ENCODE measurements at regions not wholly inside any gene's neighbourhood (a gene's known extent, or its start where the extent isn't known, plus 50 kb on each side); places are given as distances from the start of the nearest gene placed in this dataset.

GRCh38 chr10:4688601-4689000 is 137.4 kb upstream of the AKR1E2 start:
- DNase-seq (ENCODE audit: low spot score): no peak

GRCh38 chr10:4688168-4688567 is 137.8 kb upstream of the AKR1E2 start:
- DNase-seq (ENCODE audit: low spot score): no peak

GRCh38 chr10:4687397-4687796 is 138.6 kb upstream of the AKR1E2 start:
- DNase-seq (ENCODE audit: low spot score): no peak

GRCh38 chr10:4686644-4686996 is 139.4 kb upstream of the AKR1E2 start:
- no peak for DNase-seq (ENCODE audit: low spot score)

GRCh38 chr10:4685904-4686643 is 139.9 kb upstream of the AKR1E2 start:
- no peak for DNase-seq (ENCODE audit: low spot score)

- DNase-seq (ENCODE audit: low spot score): no peak
These were observed 140.5 kb upstream of the AKR1E2 start for GRCh38 chr10:4685491-4685890.

GRCh38 chr10:4684434-4684833 is 141.6 kb upstream of the AKR1E2 start:
- DNase-seq (ENCODE audit: low spot score): no peak

GRCh38 chr10:4683838-4684237 is 142.2 kb upstream of the AKR1E2 start:
- DNase-seq (ENCODE audit: low spot score): no peak

GRCh38 chr10:4683137-4683536 is 142.9 kb upstream of the AKR1E2 start:
- DNase-seq (ENCODE audit: low spot score): no peak

GRCh38 chr10:4678951-4679671 is 146.9 kb upstream of the AKR1E2 start:
- DNase-seq (ENCODE audit: low spot score): no peak

- no peak for DNase-seq (ENCODE audit: low spot score)
These were observed 147.7 kb upstream of the AKR1E2 start for GRCh38 chr10:4678023-4678950.

GRCh38 chr10:4677296-4678021 is 148.5 kb upstream of the AKR1E2 start:
- DNase-seq (ENCODE audit: low spot score): no peak

GRCh38 chr10:4676566-4676965 is 149.4 kb upstream of the AKR1E2 start:
- no peak for DNase-seq (ENCODE audit: low spot score)

- no peak for DNase-seq (ENCODE audit: low spot score)
These were observed 150.2 kb upstream of the AKR1E2 start for GRCh38 chr10:4675808-4676207.

- DNase-seq (ENCODE audit: low spot score): no peak
These were observed 152.5 kb upstream of the AKR1E2 start for GRCh38 chr10:4673279-4674040.

GRCh38 chr10:4672201-4672600 is 153.8 kb upstream of the AKR1E2 start:
- DNase-seq (ENCODE audit: low spot score): no peak

GRCh38 chr10:4671451-4672145 is 154.4 kb upstream of the AKR1E2 start:
- DNase-seq (ENCODE audit: low spot score): no peak

GRCh38 chr10:4670737-4671136 is 155.3 kb upstream of the AKR1E2 start:
- no peak for DNase-seq (ENCODE audit: low spot score)

- no peak for DNase-seq (ENCODE audit: low spot score)
These were observed 156.4 kb upstream of the AKR1E2 start for GRCh38 chr10:4669585-4669984.

- peak; percentile 25 for DNase-seq (ENCODE audit: low spot score)
These were observed 162.6 kb upstream of the AKR1E2 start for GRCh38 chr10:4663162-4663992.
